Mesothelial cell of epicardium (in vitro differentiated cells): ENCODE measurements at regions not wholly inside any gene's neighbourhood (a gene's known extent, or its start where the extent isn't known, plus 50 kb on each side); places are given as distances from the start of the nearest gene placed in this dataset.
A peak's percentile ranks its signal among the peaks of the same experiment; 100 is the strongest.

ENCODE experiments used
- DNase-seq, 2 experiments: peaks; one replicate each; pipeline ENCODE4 v3.0.0; 2021; ENCODE audit warnings: low spot score in 2 of 2; ENCODE audit not compliant: unreplicated experiment in 2 of 2
- H3K27ac Mint-ChIP-seq: 2 replicates; pipeline ENCODE4 v1.8.0; 2021; ENCODE audit warnings: mixed read lengths
- H3K27me3 Mint-ChIP-seq: 2 replicates; pipeline ENCODE4 v1.8.0; 2021; ENCODE audit warnings: low read depth, mixed read lengths
- H3K36me3 Mint-ChIP-seq: 2 replicates; pipeline ENCODE4 v1.8.0; 2021; ENCODE audit warnings: mixed read lengths
- H3K4me1 Mint-ChIP-seq: 2 replicates; pipeline ENCODE4 v1.8.0; 2021; ENCODE audit warnings: mixed read lengths
- H3K4me3 Mint-ChIP-seq: 2 replicates; pipeline ENCODE4 v1.8.0; 2021; ENCODE audit warnings: mild to moderate bottlenecking, moderate library complexity, mixed read lengths
- H3K9me3 Mint-ChIP-seq: 2 replicates; pipeline ENCODE4 v1.8.0; 2021; ENCODE audit warnings: mixed read lengths
- TF ChIP-seq, protein P1 (sequence below): fragments of 200-600 bp; sonication (generic); IDR thresholded peaks from one replicate; pipeline ENCODE4 v1.5.0; 2021; ENCODE audit warnings: antibody characterized with exemption; ENCODE audit not compliant: unreplicated experiment

DNA sequence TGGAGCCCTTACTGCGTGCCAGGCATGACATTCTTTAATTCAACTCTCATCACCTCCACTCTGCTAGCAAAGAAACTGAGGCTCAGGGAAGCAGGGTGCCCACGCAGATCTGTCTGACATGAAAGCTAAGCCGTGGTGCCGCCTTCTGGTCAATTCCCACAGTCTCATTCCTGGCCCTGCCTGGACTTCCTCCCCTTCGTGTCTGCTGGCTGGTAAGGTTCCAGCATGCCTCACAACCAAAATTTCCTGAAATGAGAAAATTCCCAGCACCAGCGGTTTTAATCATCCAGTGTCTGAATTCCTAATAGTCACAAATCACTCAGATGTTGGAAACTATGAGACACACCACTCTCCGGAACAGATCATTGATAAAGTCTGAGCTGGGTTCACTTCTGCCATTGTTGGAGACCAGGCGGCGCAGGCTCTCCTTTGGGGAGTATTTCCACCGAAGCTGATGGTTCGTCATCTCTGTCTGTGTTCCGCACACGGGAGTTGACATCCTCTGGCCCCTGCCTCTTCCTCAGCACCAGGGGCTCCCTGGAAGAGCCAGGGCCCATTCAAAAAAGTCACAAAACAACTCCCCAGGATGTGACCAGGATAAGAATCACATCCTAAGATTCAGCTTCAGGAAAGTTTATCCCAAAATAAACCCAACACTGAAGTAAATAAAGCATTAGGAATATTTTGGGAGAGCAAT is 167.7 kb downstream of the PLPP3 start:
- Mint-ChIP-seq H3K9me3 (peaks cover 5% of the 10 kb centered on the region), H3K27me3 (no peaks in the 10 kb centered on the region), H3K4me1 (peaks cover 20% of the 10 kb centered on the region), H3K27ac (no peak overlapping the region), H3K4me3 (no peak overlapping the region), H3K36me3 (no peaks in the 10 kb centered on the region)
- TF ChIP-seq, protein P1, sequence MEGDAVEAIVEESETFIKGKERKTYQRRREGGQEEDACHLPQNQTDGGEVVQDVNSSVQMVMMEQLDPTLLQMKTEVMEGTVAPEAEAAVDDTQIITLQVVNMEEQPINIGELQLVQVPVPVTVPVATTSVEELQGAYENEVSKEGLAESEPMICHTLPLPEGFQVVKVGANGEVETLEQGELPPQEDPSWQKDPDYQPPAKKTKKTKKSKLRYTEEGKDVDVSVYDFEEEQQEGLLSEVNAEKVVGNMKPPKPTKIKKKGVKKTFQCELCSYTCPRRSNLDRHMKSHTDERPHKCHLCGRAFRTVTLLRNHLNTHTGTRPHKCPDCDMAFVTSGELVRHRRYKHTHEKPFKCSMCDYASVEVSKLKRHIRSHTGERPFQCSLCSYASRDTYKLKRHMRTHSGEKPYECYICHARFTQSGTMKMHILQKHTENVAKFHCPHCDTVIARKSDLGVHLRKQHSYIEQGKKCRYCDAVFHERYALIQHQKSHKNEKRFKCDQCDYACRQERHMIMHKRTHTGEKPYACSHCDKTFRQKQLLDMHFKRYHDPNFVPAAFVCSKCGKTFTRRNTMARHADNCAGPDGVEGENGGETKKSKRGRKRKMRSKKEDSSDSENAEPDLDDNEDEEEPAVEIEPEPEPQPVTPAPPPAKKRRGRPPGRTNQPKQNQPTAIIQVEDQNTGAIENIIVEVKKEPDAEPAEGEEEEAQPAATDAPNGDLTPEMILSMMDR: no peak
- DNase-seq: no peak

DNA sequence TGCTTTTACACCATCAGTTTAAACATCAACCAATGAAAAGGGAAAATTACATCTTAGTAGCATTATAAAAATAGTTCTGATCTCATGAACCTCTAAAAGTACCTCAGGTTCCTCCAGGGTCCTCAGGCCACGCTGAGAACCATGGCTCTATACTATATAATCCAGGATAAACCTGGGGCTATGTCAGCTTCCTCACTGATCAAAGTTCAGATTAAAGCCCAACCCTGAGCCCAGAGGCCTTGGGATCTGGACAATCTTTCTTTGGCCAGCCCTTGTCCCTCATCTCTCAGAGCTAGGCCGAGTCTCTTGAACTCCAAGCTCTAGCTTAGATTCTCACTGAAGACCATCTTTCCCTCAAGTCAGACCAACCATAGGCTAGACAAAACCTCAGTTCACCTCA is 168.3 kb downstream of the PLPP3 start:
- Mint-ChIP-seq H3K36me3 (no peaks in the 10 kb centered on the region), H3K9me3 (peaks cover 5% of the 10 kb centered on the region), H3K4me1 (peaks cover 20% of the 10 kb centered on the region), H3K4me3 (no peak overlapping the region), H3K27me3 (no peaks in the 10 kb centered on the region), H3K27ac (no peak overlapping the region)
- DNase-seq: no peak
- TF ChIP-seq, protein P1: no peak

DNA sequence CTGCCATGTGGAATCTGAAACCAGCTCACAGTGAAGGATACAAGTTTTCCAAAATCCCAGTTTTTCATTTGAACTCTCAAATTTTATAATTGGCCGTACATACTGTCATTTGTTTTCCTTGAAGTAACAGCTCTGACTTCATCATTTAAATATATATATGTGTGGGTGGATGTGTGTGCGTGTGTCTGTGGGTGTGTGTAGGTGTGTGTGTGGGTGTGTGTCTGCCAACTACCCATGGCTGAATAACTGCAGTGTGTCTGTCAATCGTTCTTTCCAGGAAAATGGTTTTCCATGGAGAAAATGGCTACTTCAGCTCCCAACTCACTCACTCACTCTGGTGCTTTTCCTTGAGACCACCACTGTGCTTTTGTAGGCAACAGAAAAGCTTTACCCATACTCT is 169.0 kb downstream of the PLPP3 start:
- TF ChIP-seq, protein P1: no peak
- peaks cover 5% of the 10 kb centered on the region for H3K9me3 Mint-ChIP-seq
- no peaks in the 10 kb centered on the region for H3K36me3 Mint-ChIP-seq
- no peak for DNase-seq
- no peak overlapping the region for H3K27ac Mint-ChIP-seq
- H3K4me1 Mint-ChIP-seq: peaks cover 19% of the 10 kb centered on the region
- H3K27me3 Mint-ChIP-seq: no peaks in the 10 kb centered on the region
- no peak overlapping the region for H3K4me3 Mint-ChIP-seq

DNA sequence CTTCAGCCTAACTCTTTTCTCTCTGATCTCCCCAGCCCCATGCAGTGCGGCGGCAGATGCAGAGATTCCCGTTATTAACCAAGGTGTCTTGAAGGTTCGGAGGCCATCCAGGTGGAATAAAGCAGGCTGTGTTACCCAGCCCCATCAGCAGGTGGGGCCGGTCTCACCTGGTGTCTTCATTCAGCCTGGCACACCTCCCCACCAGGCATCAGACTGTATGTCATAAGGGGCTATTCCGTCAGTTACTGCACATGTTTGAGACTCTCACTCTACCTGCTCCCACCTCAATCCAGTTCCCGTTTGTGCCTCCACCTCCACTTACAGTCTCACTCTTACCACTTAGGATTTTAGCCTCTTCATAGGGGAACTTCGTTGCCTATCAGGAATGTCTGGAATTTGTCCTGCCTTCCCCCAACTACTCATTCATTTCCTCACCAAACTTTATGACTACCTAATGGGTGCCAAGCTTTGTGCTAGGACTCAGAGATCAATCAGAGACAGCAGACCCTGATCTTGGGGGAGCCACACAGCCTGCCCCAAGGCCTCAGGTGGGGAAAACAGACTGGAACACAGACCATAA is 170.2 kb downstream of the PLPP3 start:
- TF ChIP-seq, protein P1: peak; percentile 19
- Mint-ChIP-seq H3K4me3 (no peak overlapping the region), H3K27me3 (no peaks in the 10 kb centered on the region), H3K4me1 (peaks cover 10% of the 10 kb centered on the region), H3K27ac (no peak overlapping the region), H3K36me3 (no peaks in the 10 kb centered on the region), H3K9me3 (peaks cover 5% of the 10 kb centered on the region)
- DNase-seq: no peak

DNA sequence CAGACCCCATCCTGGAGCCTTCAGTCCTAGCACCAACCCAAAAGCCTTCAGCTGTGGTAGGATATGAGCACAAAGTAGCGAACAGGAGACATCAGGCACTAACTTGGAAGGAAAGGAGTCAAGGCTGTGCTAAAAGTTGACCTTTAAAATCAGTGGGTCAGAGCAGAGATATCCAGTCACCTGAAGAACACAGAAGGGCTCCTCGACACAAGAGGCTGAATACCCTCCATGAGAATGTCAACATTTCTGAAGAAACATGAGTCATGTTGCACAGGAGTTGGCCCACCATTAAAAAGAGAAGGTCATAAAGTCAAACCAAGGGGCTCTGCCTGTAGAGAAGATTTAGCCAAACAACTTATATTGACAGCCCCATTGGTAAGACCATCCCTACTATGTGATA is 172.5 kb downstream of the PLPP3 start:
- no peak overlapping the region for H3K4me3 Mint-ChIP-seq
- DNase-seq: no peak
- H3K27me3 Mint-ChIP-seq: no peaks in the 10 kb centered on the region
- TF ChIP-seq, protein P1: no peak
- H3K4me1 Mint-ChIP-seq: peaks cover 3% of the 10 kb centered on the region
- H3K36me3 Mint-ChIP-seq: no peaks in the 10 kb centered on the region
- no peak overlapping the region for H3K27ac Mint-ChIP-seq
- H3K9me3 Mint-ChIP-seq: peaks cover 5% of the 10 kb centered on the region
